Thyroid gland (tissue), 4 donors: ENCODE measurements at regions not wholly inside any gene's neighbourhood (a gene's known extent, or its start where the extent isn't known, plus 50 kb on each side); places are given as distances from the start of the nearest gene placed in this dataset.

Experiments
- POLR2A ChIP-seq, 2 donors: fragments of 450-650 bp; IDR thresholded peaks; one replicate each; pipeline ENCODE4 v1.6.1; 2017; ENCODE audit warnings: antibody characterized with exemption in 2 of 2, mild to moderate bottlenecking in 2 of 2, moderate library complexity in 1 of 2
- TF ChIP-seq, protein P1 (sequence below), 6 experiments: fragments of 200-600 bp in 3 of 6; fragments of 450-650 bp in 3 of 6; sonication (generic) in 3 of 6; IDR thresholded peaks; one replicate each; pipeline ENCODE4 v1.5.1; 2016 to 2019; ENCODE audit warnings: antibody characterized with exemption in 6 of 6, mild to moderate bottlenecking in 2 of 6, inconsistent platforms in 1 of 6, moderate library complexity in 1 of 6

DNA sequence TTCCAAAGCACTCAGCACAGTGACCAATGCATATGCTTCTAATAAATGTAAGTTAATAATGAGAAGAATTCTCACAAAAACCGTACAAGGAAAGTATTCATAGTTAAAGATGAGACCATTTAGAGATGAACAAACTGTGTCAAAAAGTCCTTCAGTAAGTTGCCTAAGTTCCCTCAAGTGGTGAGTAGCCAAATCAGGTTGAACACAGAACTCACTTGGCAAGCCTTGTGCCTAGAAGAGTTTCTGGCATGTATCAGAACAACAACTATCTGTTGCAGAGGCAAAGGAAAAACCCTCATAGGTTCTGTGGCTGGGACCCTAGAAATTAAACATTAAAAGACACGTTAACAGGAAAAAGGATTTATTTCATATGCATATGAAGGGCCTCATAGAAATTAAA, 129.6 kb upstream of the DOK5 start:
- TF ChIP-seq, protein P1, sequence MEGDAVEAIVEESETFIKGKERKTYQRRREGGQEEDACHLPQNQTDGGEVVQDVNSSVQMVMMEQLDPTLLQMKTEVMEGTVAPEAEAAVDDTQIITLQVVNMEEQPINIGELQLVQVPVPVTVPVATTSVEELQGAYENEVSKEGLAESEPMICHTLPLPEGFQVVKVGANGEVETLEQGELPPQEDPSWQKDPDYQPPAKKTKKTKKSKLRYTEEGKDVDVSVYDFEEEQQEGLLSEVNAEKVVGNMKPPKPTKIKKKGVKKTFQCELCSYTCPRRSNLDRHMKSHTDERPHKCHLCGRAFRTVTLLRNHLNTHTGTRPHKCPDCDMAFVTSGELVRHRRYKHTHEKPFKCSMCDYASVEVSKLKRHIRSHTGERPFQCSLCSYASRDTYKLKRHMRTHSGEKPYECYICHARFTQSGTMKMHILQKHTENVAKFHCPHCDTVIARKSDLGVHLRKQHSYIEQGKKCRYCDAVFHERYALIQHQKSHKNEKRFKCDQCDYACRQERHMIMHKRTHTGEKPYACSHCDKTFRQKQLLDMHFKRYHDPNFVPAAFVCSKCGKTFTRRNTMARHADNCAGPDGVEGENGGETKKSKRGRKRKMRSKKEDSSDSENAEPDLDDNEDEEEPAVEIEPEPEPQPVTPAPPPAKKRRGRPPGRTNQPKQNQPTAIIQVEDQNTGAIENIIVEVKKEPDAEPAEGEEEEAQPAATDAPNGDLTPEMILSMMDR (IDR thresholded peaks at IDR 0.05) = no peak
- TF ChIP-seq POLR2A (IDR thresholded peaks at IDR 0.05) = no peak
